ENCODE measurements at regions not wholly inside any gene's neighbourhood (a gene's known extent, or its start where the extent isn't known, plus 50 kb on each side); places are given as distances from the start of the nearest gene placed in this dataset.

GRCh38 chr15:98554272-98555172 lies 93.8 kb upstream of the IGF1R start:
- TF ChIP-seq SIN3A (IDR thresholded peaks at IDR 0.05; ENCODE audit: borderline replicate concordance, insufficient read depth, low read length) (no peak), TAF1 (IDR thresholded peaks at IDR 0.05; ENCODE audit: borderline replicate concordance, insufficient read depth, low read length) (no peak), POLR2AphosphoS5 (IDR thresholded peaks at IDR 0.05; ENCODE audit: low read depth, low read length) (no peak), REST (IDR thresholded peaks at IDR 0.05; ENCODE audit: insufficient read depth in 1 of 2, low read depth in 2 of 2, low read length in 2 of 2) (no peak), FOXP2 (optimal IDR thresholded peaks at IDR 0.05; ENCODE audit: borderline replicate concordance, extremely low read depth, extremely low read length, insufficient read depth) (no peak)

GRCh38 chr15:98555173-98555515 lies 93.2 kb upstream of the IGF1R start:
- TF ChIP-seq POLR2AphosphoS5 (IDR thresholded peaks at IDR 0.05; ENCODE audit: low read depth, low read length) (no peak), FOXP2 (optimal IDR thresholded peaks at IDR 0.05; ENCODE audit: borderline replicate concordance, extremely low read depth, extremely low read length, insufficient read depth) (no peak), TAF1 (IDR thresholded peaks at IDR 0.05; ENCODE audit: borderline replicate concordance, insufficient read depth, low read length) (no peak)

DNA sequence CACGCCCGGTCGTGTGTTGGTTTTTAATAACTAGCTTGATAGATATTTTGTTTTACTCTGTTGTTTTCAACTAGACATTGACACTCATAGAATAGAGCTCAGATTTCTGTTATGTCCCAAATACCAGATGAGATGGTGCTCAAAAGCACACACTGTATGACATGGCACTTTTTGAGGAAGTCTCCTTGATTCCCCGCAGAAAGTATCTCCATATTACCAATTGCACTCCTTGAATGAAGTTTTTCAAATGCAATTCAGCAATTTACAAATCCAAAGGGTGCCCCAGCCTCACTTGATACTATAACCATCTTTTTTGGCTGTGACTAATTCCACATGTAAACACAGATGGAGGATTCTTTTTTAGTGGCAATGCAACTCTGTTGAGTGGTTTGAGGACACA lies 92.0 kb upstream of the IGF1R start:
- no peak for TF ChIP-seq SIN3A (IDR thresholded peaks at IDR 0.05; ENCODE audit: borderline replicate concordance, insufficient read depth, low read length)
- no peak for TF ChIP-seq TAF1 (IDR thresholded peaks at IDR 0.05; ENCODE audit: borderline replicate concordance, insufficient read depth, low read length)
- no peak for TF ChIP-seq POLR2AphosphoS5 (IDR thresholded peaks at IDR 0.05; ENCODE audit: low read depth, low read length)
- TF ChIP-seq FOXP2 (optimal IDR thresholded peaks at IDR 0.05; ENCODE audit: borderline replicate concordance, extremely low read depth, extremely low read length, insufficient read depth) = no peak
- no peak for TF ChIP-seq REST (IDR thresholded peaks at IDR 0.05; ENCODE audit: insufficient read depth in 1 of 2, low read depth in 2 of 2, low read length in 2 of 2)

- TF ChIP-seq SIN3A (IDR thresholded peaks at IDR 0.05; ENCODE audit: borderline replicate concordance, insufficient read depth, low read length) (no peak), FOXP2 (optimal IDR thresholded peaks at IDR 0.05; ENCODE audit: borderline replicate concordance, extremely low read depth, extremely low read length, insufficient read depth) (no peak), REST (IDR thresholded peaks at IDR 0.05; ENCODE audit: insufficient read depth in 1 of 2, low read depth in 2 of 2, low read length in 2 of 2) (no peak), POLR2AphosphoS5 (IDR thresholded peaks at IDR 0.05; ENCODE audit: low read depth, low read length) (no peak), TAF1 (IDR thresholded peaks at IDR 0.05; ENCODE audit: borderline replicate concordance, insufficient read depth, low read length) (no peak)
Observed at GRCh38 chr15:98560338-98560737, 88.0 kb upstream of the IGF1R start.

- TF ChIP-seq REST (IDR thresholded peaks at IDR 0.05; ENCODE audit: insufficient read depth in 1 of 2, low read depth in 2 of 2, low read length in 2 of 2) (no peak), POLR2AphosphoS5 (IDR thresholded peaks at IDR 0.05; ENCODE audit: low read depth, low read length) (no peak), SIN3A (IDR thresholded peaks at IDR 0.05; ENCODE audit: borderline replicate concordance, insufficient read depth, low read length) (no peak), TAF1 (IDR thresholded peaks at IDR 0.05; ENCODE audit: borderline replicate concordance, insufficient read depth, low read length) (no peak)
Observed at GRCh38 chr15:98561169-98561941, 87.0 kb upstream of the IGF1R start.

Measured in PFSK-1 (cell line).